ENCODE measurements at regions not wholly inside any gene's neighbourhood (a gene's known extent, or its start where the extent isn't known, plus 50 kb on each side); places are given as distances from the start of the nearest gene placed in this dataset.

DNA sequence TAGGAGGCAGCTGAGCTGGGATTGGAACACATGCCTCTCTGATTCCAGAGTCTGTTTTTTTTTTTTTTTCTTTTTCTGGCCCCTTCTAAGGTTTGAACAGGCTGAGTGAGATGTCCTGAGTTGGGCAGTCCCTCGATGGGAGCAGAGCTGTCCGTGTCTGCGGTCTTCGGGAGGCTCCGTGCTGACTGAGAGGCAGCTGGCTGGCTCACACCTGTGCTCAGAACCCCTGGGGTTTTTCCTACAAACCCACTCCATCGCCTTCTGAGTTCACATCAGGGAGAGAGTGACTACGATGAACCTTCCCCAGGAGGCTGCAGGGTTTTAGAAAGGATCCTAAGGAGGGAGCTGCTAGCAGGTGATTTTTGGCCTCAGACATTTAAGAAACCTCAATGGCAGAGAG is 92.5 kb downstream of the IRF8 start:
- no CpG with 5 or more reads among the region's 7 CpGs for WGBS (ENCODE audit: insufficient coverage, low lambda C conversion rate)
- Histone ChIP-seq H3K9me3 (ENCODE audit: control insufficient read depth, low read depth, low read length) (no peaks in the 10 kb centered on the region), H3K27ac (ENCODE audit: low read length) (no peak overlapping the region), H3K27me3 (ENCODE audit: control insufficient read depth, insufficient read depth, low read length) (no peaks in the 10 kb centered on the region), H3K4me1 (ENCODE audit: control insufficient read depth, insufficient read depth, low read length) (peaks cover 13% of the 10 kb centered on the region), H3K36me3 (ENCODE audit: control insufficient read depth, insufficient read depth, low read length) (no peaks in the 10 kb centered on the region), H3K4me3 (ENCODE audit: low read length) (no peak overlapping the region)
- DNase-seq = no peak

DNA sequence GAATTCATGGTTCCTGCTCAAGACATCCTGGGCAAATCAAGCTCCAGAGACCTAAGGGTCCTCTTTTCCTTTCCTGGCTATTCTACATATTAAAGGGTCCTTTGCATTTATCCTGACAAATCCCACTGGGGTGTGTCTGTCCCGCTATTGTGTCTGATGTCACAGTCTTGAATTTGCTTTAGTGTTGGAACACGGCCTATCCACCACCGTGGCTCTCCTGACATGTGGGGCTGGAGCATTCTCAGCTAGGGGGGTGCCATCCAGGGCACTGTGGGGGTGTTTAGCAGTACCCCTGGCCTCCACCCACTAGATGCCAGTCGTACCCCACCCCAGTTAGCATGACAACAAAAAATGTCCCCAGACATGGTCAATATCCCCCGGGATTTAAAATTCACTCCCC is 92.9 kb downstream of the IRF8 start:
- Histone ChIP-seq H3K9me3 (ENCODE audit: control insufficient read depth, low read depth, low read length) (no peaks in the 10 kb centered on the region), H3K4me3 (ENCODE audit: low read length) (no peak overlapping the region), H3K27ac (ENCODE audit: low read length) (no peak overlapping the region), H3K4me1 (ENCODE audit: control insufficient read depth, insufficient read depth, low read length) (peaks cover 9% of the 10 kb centered on the region), H3K36me3 (ENCODE audit: control insufficient read depth, insufficient read depth, low read length) (no peaks in the 10 kb centered on the region), H3K27me3 (ENCODE audit: control insufficient read depth, insufficient read depth, low read length) (no peaks in the 10 kb centered on the region)
- no peak for DNase-seq
- no CpG with 5 or more reads among the region's 5 CpGs for WGBS (ENCODE audit: insufficient coverage, low lambda C conversion rate)

DNA sequence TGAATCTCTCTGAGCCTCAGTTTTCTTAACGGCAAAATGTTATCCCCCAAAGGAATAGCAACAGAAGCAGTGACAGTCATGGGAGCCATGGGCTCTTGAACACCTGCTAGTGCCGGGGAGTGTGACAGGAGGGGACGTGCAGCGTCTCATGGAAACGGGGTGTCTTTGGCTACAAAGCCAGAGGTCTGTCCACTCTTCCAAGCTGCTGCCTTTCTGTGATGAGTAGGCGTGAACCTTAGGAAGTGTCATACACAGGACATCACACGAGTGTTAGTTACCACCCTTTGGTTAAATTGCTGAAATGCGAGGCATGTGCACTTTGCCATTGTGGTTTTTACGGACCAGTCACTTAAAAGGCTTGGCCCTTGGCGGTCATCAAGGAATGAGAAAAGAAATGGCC is 93.4 kb downstream of the IRF8 start:
- Histone ChIP-seq H3K4me3 (ENCODE audit: low read length) (no peak overlapping the region), H3K36me3 (ENCODE audit: control insufficient read depth, insufficient read depth, low read length) (no peaks in the 10 kb centered on the region)
- WGBS (ENCODE audit: insufficient coverage, low lambda C conversion rate) = no CpG with 5 or more reads among the region's 10 CpGs

DNA sequence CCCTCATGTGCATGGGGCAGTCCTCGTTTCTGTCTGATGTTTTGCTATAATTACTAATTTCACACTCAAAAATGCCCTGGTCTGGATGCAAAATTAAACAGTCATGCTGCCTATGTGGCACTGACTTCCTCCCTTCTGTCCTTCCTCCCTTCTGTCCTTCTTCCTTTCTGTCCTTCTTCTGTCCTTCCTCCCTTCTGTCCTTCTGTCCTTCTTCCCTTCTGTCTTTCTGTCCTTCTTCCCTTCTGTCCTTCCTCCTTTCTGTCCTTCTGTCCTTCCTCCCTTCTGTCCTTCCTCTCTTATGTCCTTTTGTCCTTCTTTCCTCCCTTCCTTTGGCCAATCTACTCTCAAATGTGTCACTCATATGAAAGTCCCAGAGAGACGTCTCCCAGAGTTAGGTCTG is 93.8 kb downstream of the IRF8 start:
- Histone ChIP-seq H3K4me1 (ENCODE audit: control insufficient read depth, insufficient read depth, low read length) (peaks cover under 1% of the 10 kb centered on the region), H3K4me3 (ENCODE audit: low read length) (no peak overlapping the region), H3K27ac (ENCODE audit: low read length) (no peak overlapping the region), H3K9me3 (ENCODE audit: control insufficient read depth, low read depth, low read length) (no peaks in the 10 kb centered on the region), H3K27me3 (ENCODE audit: control insufficient read depth, insufficient read depth, low read length) (no peaks in the 10 kb centered on the region), H3K36me3 (ENCODE audit: control insufficient read depth, insufficient read depth, low read length) (no peaks in the 10 kb centered on the region)
- DNase-seq = no peak
- 86% methylated on average over 1 of the region's 2 CpGs for WGBS (ENCODE audit: insufficient coverage, low lambda C conversion rate)

More for the DNA sequence above, 93.4 kb downstream of the IRF8 start:
- Histone ChIP-seq H3K4me1 (ENCODE audit: control insufficient read depth, insufficient read depth, low read length) (peaks cover 5% of the 10 kb centered on the region), H3K9me3 (ENCODE audit: control insufficient read depth, low read depth, low read length) (no peaks in the 10 kb centered on the region), H3K27ac (ENCODE audit: low read length) (no peak overlapping the region), H3K27me3 (ENCODE audit: control insufficient read depth, insufficient read depth, low read length) (no peaks in the 10 kb centered on the region)
- DNase-seq = no peak

DNA sequence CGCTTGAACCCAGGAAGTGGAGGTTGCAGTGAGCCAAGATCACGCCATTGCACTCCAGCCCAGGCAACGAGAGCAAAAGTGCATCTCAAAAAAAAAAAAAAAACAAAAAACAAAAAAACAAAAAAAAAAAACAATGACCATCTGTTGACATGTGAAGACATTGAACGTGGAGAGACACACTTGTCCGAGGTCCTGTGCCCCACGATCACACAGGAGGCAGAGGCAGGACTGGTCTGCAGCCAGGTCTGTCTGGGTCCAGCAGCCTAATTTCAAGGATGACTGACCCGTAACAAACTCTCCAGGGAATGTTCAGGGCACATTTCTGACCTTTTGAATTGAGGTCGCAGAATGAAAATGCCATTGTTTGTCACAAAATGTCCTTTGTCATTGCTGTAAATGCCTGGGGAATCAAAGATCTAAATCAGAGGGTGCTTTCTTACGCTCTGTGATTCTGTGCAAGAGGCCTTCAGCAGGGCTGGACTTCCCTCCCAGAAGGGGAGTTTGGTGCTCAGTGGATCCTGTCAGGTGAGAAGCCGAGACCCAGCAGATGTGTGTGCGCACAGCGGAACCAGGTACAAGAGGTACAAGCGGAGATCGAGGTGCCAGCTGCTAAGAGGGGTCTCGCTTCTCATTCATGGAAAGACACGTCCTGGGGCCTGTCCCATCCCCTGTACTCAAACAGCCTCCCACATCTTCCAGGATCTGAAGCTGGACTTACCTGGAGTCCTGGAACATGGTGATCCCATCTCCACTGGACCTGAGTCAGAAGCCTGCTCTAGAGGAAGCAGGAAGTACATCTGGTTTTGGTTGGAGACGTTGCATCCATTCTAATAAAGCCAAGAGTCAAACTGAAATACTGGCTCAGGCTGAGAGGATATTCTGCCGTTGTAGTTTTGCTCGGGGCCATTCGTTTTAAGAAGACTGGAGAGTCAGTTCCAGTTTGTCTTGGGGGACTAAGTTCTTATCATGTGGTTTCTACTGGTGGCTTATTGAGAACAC is 95.8 kb downstream of the IRF8 start:
- Histone ChIP-seq H3K36me3 (ENCODE audit: control insufficient read depth, insufficient read depth, low read length) (no peaks in the 10 kb centered on the region), H3K9me3 (ENCODE audit: control insufficient read depth, low read depth, low read length) (no peaks in the 10 kb centered on the region), H3K27ac (ENCODE audit: low read length) (no peak overlapping the region), H3K27me3 (ENCODE audit: control insufficient read depth, insufficient read depth, low read length) (no peaks in the 10 kb centered on the region), H3K4me1 (ENCODE audit: control insufficient read depth, insufficient read depth, low read length) (no peaks in the 10 kb centered on the region), H3K4me3 (ENCODE audit: low read length) (no peak overlapping the region)
- no peak for DNase-seq
- 81% methylated on average over 4 of the region's 20 CpGs for WGBS (ENCODE audit: insufficient coverage, low lambda C conversion rate)

DNA sequence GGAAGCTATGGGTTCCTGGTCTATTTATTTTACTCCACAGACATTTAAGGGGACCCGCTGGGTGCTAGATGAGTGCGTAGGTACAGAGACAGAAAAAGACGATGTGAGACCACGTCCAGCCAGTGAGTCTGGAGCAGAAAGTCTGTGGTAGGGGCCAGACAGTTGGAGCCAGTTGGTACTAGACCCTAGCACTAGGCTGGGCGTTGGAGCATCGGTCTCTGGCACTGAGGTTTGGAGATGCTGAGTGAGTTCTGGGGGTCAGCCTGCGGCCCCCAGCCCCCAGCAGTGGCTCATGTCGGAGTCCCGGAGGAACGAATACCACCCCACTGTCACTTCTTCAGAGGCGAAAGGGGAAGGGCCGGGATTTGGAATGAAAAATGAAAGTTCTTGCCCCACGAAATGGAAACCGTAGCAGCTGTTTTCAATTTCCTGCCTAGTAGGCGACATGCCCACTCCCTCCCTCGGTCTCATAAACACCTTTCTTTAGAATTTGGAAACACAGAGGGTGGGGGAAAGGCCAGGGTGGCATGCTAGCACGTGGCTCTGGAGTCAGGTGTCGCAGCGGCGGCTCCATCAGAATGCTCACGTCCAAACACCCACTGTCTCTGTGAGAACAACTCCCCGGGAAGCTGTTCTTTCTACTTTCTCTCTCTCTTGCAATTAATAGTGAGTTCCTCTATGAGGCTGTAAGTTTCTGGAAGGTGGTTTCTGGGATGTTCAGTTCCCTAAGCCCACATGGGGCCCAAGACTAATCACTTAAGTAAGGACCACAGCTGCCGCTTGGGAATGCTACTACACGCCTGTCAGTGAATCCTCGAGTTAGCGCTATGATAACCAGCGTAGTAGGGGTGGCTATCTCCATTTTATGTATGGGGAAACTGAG is 96.8 kb downstream of the IRF8 start:
- 83% methylated on average over 6 of the region's 27 CpGs for WGBS (ENCODE audit: insufficient coverage, low lambda C conversion rate)
- H3K27ac ChIP-seq (ENCODE audit: low read length) = no peak overlapping the region
- DNase-seq = no peak
- H3K9me3 ChIP-seq (ENCODE audit: control insufficient read depth, low read depth, low read length) = no peaks in the 10 kb centered on the region
- no peaks in the 10 kb centered on the region for H3K36me3 ChIP-seq (ENCODE audit: control insufficient read depth, insufficient read depth, low read length)
- H3K4me1 ChIP-seq (ENCODE audit: control insufficient read depth, insufficient read depth, low read length) = no peaks in the 10 kb centered on the region
- no peaks in the 10 kb centered on the region for H3K27me3 ChIP-seq (ENCODE audit: control insufficient read depth, insufficient read depth, low read length)
- no peak overlapping the region for H3K4me3 ChIP-seq (ENCODE audit: low read length)

DNA sequence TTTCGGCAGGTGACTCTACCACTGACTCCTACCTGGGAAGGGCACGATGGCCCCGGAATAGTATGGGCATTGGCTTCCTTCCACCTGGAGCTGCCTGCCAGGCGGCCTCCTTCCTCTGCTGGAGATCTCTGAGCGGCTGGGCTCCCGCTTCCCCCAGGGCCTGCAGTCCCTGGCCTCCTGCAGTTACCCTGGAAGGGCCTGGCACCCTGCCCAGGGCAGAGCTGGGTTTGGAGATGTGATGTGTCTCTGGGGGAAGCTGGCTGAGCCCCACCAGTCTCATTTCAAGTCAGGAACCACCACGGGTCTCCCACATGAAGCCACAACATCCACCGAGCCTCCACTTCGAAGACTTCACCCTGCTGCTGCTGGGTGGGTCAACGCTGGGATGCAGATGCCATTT is 97.9 kb downstream of the IRF8 start:
- Histone ChIP-seq H3K9me3 (ENCODE audit: control insufficient read depth, low read depth, low read length) (no peaks in the 10 kb centered on the region), H3K4me1 (ENCODE audit: control insufficient read depth, insufficient read depth, low read length) (no peaks in the 10 kb centered on the region), H3K4me3 (ENCODE audit: low read length) (no peak overlapping the region), H3K36me3 (ENCODE audit: control insufficient read depth, insufficient read depth, low read length) (no peaks in the 10 kb centered on the region), H3K27me3 (ENCODE audit: control insufficient read depth, insufficient read depth, low read length) (no peaks in the 10 kb centered on the region), H3K27ac (ENCODE audit: low read length) (no peak overlapping the region)
- no peak for DNase-seq
- WGBS (ENCODE audit: insufficient coverage, low lambda C conversion rate) = no CpG with 5 or more reads among the region's 10 CpGs

DNA sequence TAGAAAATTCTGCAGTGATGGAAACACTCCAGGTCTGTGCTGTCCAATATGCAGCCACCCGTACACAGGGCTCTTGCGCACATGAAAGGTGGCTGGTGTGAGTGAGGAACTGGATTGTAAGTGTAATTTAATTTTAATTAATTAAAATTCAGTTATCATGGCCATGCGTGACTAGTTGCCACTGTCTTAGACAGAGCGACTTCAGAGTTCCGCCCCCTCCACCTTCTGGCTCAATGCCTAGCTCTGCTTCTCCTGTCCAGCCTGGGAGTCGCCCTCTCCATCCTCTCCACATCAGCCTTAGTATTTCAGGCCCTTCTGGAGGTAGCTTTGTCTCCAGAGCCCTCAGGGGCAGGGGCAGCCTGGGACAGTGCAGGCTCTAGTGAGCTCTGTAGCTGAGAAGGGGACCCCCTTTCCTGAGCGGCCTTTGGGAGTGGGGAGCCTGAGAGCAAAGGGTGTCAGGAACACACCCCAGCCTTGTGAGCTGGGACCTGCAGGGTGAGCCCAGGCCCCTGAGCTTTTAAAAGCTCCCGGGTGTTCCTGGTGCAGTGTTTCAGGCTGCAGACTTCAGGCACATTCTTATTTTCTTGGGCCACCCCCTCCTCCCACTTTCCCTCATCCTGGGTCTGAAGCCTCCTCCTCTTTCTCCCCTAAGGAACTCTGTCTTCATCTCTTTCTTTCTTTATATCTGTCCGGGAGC is 99.4 kb downstream of the IRF8 start:
- no peaks in the 10 kb centered on the region for H3K36me3 ChIP-seq (ENCODE audit: control insufficient read depth, insufficient read depth, low read length)
- WGBS (ENCODE audit: insufficient coverage, low lambda C conversion rate) = 70% methylated on average over 2 of the region's 9 CpGs
- H3K27me3 ChIP-seq (ENCODE audit: control insufficient read depth, insufficient read depth, low read length) = no peaks in the 10 kb centered on the region
- H3K9me3 ChIP-seq (ENCODE audit: control insufficient read depth, low read depth, low read length) = no peaks in the 10 kb centered on the region
- no peak overlapping the region for H3K4me3 ChIP-seq (ENCODE audit: low read length)
- no peak for DNase-seq
- no peaks in the 10 kb centered on the region for H3K4me1 ChIP-seq (ENCODE audit: control insufficient read depth, insufficient read depth, low read length)
- H3K27ac ChIP-seq (ENCODE audit: low read length) = no peak overlapping the region

DNA sequence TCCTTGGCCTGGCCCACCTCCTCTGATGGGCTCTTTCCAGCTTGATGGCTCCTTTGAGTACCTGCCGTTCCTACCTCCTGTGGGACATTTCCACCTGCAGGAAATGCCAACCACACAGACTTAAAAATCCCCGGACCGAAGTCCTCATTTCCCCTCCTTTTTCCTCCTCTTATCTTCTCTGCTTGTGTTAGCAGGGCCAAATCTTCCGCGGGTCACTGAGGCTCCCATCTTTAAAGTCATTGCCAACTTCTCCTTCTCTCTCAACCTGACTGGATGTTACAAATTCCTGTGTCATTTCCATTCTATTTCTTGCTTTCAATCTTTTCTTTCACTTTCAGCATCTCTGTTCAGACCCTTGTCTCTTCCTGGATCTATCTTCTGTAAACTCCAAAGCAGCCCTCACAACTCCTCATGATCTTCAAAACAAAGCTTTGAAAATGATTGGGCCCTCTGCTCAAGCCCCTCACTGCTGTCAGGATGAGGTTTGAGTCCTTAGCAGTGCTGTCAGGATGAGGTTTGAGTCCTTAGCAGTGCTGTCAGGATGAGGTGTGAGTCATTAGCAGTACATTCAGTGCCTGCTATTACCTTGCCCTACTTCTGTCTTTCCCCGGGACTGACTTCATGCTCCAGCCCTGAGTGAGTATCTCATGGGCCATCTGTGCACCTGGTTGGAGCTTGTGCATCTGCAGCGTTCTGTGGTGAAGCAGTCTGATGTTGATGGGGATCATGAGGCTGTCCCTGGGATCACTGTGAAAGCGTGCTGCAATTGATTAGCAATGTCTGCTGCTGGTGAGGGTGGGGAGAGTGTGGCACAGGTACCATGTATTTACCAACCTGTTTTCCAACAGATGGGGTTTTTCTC is 100.1 kb downstream of the IRF8 start:
- 42% methylated on average over 5 of the region's 8 CpGs for WGBS (ENCODE audit: insufficient coverage, low lambda C conversion rate)
- no peak for DNase-seq
- Histone ChIP-seq H3K27me3 (ENCODE audit: control insufficient read depth, insufficient read depth, low read length) (no peaks in the 10 kb centered on the region), H3K4me3 (ENCODE audit: low read length) (no peak overlapping the region), H3K4me1 (ENCODE audit: control insufficient read depth, insufficient read depth, low read length) (no peaks in the 10 kb centered on the region), H3K36me3 (ENCODE audit: control insufficient read depth, insufficient read depth, low read length) (no peaks in the 10 kb centered on the region), H3K9me3 (ENCODE audit: control insufficient read depth, low read depth, low read length) (no peaks in the 10 kb centered on the region), H3K27ac (ENCODE audit: low read length) (no peak overlapping the region)
